ENCODE measurements at regions not wholly inside any gene's neighbourhood (a gene's known extent, or its start where the extent isn't known, plus 50 kb on each side); places are given as distances from the start of the nearest gene placed in this dataset.

DNA sequence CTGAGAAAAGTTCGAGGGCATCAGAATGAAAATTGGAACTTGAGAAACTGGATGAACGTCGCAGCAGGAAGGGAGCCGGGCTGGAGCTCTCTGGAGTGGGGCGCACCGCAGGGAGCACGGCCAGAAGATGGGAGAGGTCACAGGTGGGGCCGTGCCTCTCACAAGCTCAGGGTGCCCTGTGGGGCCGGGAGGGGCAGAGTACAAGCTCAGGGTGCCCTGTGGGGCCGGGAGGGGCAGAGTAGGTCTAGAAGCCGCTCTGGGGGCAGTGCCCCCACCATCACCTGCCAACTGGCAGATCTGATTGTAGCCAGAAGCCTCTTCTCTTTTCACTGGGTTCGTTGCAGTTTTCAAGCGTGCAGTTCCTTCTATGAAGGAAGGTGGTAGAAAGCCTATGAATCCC is 61.1 kb upstream of the SNX9 start:
- peak overlapping the region; percentile 67 for H3K27ac ChIP-seq
- H3K9me3 ChIP-seq = no peaks in the 10 kb centered on the region
- TF ChIP-seq, protein P1, sequence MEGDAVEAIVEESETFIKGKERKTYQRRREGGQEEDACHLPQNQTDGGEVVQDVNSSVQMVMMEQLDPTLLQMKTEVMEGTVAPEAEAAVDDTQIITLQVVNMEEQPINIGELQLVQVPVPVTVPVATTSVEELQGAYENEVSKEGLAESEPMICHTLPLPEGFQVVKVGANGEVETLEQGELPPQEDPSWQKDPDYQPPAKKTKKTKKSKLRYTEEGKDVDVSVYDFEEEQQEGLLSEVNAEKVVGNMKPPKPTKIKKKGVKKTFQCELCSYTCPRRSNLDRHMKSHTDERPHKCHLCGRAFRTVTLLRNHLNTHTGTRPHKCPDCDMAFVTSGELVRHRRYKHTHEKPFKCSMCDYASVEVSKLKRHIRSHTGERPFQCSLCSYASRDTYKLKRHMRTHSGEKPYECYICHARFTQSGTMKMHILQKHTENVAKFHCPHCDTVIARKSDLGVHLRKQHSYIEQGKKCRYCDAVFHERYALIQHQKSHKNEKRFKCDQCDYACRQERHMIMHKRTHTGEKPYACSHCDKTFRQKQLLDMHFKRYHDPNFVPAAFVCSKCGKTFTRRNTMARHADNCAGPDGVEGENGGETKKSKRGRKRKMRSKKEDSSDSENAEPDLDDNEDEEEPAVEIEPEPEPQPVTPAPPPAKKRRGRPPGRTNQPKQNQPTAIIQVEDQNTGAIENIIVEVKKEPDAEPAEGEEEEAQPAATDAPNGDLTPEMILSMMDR (IDR thresholded peaks at IDR 0.05) = no peak
- no peaks in the 10 kb centered on the region for H3K27me3 ChIP-seq
- 76% methylated on average over 13 of the region's 13 CpGs for WGBS
- H3K4me3 ChIP-seq = no peak overlapping the region
- no peaks in the 10 kb centered on the region for H3K36me3 ChIP-seq
- H3K4me1 ChIP-seq = peaks cover 60% of the 10 kb centered on the region
- no peak for DNase-seq (ENCODE audit: low spot score in 2 of 2)

- no peak for TF ChIP-seq POLR2AphosphoS5 (IDR thresholded peaks at IDR 0.05)
- TF ChIP-seq EP300 (IDR thresholded peaks at IDR 0.05) = no peak
- no peak for TF ChIP-seq POLR2A (IDR thresholded peaks at IDR 0.05)
- TF ChIP-seq, protein P1 (IDR thresholded peaks at IDR 0.05) = no peak
- H3K36me3 ChIP-seq = no peaks in the 10 kb centered on the region
- DNase-seq (ENCODE audit: low spot score in 2 of 2) = no peak
- no peaks in the 10 kb centered on the region for H3K9me3 ChIP-seq
- H3K4me3 ChIP-seq = no peak overlapping the region
- peak overlapping the region; percentile 84 for H3K27ac ChIP-seq
- WGBS = 63% methylated on average over 7 of the region's 7 CpGs
- H3K4me1 ChIP-seq = peaks cover 57% of the 10 kb centered on the region
- H3K27me3 ChIP-seq = no peaks in the 10 kb centered on the region
These were observed 60.4 kb upstream of the SNX9 start for GRCh38 chr6:157762636-157763035.

GRCh38 chr6:157763129-157763903 is 59.7 kb upstream of the SNX9 start:
- 59% methylated on average over 10 of the region's 13 CpGs for WGBS
- Histone ChIP-seq H3K36me3 (no peaks in the 10 kb centered on the region), H3K27me3 (no peaks in the 10 kb centered on the region), H3K4me3 (no peak overlapping the region), H3K9me3 (no peaks in the 10 kb centered on the region), H3K4me1 (peaks cover 57% of the 10 kb centered on the region), H3K27ac (peak overlapping the region; percentile 84)
- peak; percentile 90 to 92 for DNase-seq (ENCODE audit: low spot score in 2 of 2)
- TF ChIP-seq POLR2AphosphoS5 (IDR thresholded peaks at IDR 0.05) (peak in 1 of 3 donors; percentile 44), EP300 (IDR thresholded peaks at IDR 0.05) (no peak)

GRCh38 chr6:157763904-157764177 is 59.2 kb upstream of the SNX9 start:
- H3K4me3 ChIP-seq = no peak overlapping the region
- no peak for DNase-seq (ENCODE audit: low spot score in 2 of 2)
- H3K4me1 ChIP-seq = peaks cover 57% of the 10 kb centered on the region
- H3K9me3 ChIP-seq = no peaks in the 10 kb centered on the region
- no peaks in the 10 kb centered on the region for H3K27me3 ChIP-seq
- no peaks in the 10 kb centered on the region for H3K36me3 ChIP-seq
- TF ChIP-seq EP300 (IDR thresholded peaks at IDR 0.05) (no peak), POLR2A (IDR thresholded peaks at IDR 0.05) (no peak), POLR2AphosphoS5 (IDR thresholded peaks at IDR 0.05) (no peak)
- TF ChIP-seq, protein P1 (IDR thresholded peaks at IDR 0.05) = no peak
- peak overlapping the region; percentile 84 for H3K27ac ChIP-seq
- WGBS = 40% methylated on average over 3 of the region's 3 CpGs

GRCh38 chr6:157764178-157765068 is 58.6 kb upstream of the SNX9 start:
- no peak overlapping the region for H3K4me3 ChIP-seq
- peaks cover 57% of the 10 kb centered on the region for H3K4me1 ChIP-seq
- H3K27me3 ChIP-seq = no peaks in the 10 kb centered on the region
- no peaks in the 10 kb centered on the region for H3K9me3 ChIP-seq
- H3K27ac ChIP-seq = peak overlapping the region; percentile 84
- peak; percentile 92 to 94 for DNase-seq (ENCODE audit: low spot score in 2 of 2)
- 13% methylated on average over 14 of the region's 14 CpGs for WGBS
- TF ChIP-seq EP300 (IDR thresholded peaks at IDR 0.05) (no peak), POLR2AphosphoS5 (IDR thresholded peaks at IDR 0.05) (peak; percentile 41 to 90 (median 79))
- no peaks in the 10 kb centered on the region for H3K36me3 ChIP-seq
